UCSD-AML1 (cell line): ENCODE measurements at regions not wholly inside any gene's neighbourhood (a gene's known extent, or its start where the extent isn't known, plus 50 kb on each side); places are given as distances from the start of the nearest gene placed in this dataset.
"Not testable (repeated sequence)": the region's sequence is repeated elsewhere in the genome, so short reads cannot be mapped to it uniquely, and the experiment has no call there.

Experiments
- DNase-seq: peaks from one replicate; lab custom pipeline; 2025; ENCODE audit not compliant: unreplicated experiment; lab: John Stamatoyannopoulos, UW

DNA sequence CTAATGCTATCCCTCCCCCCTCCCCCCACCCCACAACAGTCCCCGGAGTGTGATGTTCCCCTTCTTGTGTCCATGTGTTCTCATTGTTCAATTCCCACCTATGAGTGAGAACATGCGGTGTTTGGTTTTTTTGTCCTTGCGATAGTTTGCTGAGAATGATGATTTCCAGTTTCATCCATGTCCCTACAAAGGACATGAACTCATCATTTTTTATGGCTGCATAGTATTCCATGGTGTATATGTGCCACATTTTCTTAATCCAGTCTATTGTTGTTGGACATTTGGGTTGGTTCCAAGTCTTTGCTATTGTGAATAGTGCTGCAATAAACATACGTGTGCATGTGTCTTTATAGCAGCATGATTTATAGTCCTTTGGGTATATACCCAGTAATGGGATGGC lies 133.7 kb upstream of the ANK3 start:
- not testable (repeated sequence) for DNase-seq

- DNase-seq = no peak
Observed at GRCh38 chr10:60522617-60523016, 132.9 kb upstream of the ANK3 start.

GRCh38 chr10:60521974-60522405 lies 132.3 kb upstream of the ANK3 start:
- no peak for DNase-seq

- no peak for DNase-seq
Observed at GRCh38 chr10:60518745-60519144, 129.1 kb upstream of the ANK3 start.

- DNase-seq = no peak
Observed at GRCh38 chr10:60517805-60518204, 128.1 kb upstream of the ANK3 start.

- DNase-seq = no peak
Observed at GRCh38 chr10:60513281-60513680, 123.6 kb upstream of the ANK3 start.

- no peak for DNase-seq
Observed at GRCh38 chr10:60511477-60512229, 122.0 kb upstream of the ANK3 start.

DNA sequence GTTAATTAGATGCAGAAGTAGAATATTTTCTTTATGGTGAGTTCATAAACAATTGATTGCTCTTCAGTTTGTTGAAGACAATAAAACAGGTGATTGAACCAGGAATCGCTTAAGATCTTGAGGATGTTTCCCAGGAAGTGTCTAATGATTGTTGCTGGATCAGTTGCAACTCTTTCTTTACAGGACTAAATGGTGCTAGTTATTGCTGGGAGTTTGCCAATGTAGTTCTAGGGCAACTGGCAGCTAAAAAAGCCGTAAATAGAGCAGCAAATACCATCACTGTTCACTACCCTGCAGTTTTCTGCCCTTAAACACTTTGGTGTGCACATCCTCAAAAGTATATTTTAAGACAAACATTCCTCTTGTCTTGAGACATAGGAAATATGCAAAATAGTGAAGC lies 119.2 kb upstream of the ANK3 start:
- no peak for DNase-seq

DNA sequence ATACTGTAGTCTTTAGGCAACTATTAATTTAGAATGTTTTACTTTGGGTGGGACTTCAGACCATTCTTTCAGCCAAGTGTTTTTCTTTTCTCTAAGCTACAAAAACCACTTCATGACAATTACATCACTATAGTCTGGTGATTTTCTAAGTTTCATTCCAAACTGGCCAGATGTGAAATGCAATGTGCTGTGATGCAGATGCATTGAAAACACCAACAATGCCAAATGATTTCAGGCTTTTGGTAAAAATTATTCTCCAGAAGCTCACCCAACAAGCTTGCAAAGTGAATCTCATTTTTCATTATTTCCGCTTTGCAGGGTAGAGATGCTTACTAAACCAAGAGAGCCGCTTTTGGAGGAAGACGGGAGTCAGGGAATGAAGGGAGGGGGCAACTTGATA lies 118.4 kb upstream of the ANK3 start:
- no peak for DNase-seq

GRCh38 chr10:60502621-60503020 lies 112.9 kb upstream of the ANK3 start:
- no peak for DNase-seq

DNA sequence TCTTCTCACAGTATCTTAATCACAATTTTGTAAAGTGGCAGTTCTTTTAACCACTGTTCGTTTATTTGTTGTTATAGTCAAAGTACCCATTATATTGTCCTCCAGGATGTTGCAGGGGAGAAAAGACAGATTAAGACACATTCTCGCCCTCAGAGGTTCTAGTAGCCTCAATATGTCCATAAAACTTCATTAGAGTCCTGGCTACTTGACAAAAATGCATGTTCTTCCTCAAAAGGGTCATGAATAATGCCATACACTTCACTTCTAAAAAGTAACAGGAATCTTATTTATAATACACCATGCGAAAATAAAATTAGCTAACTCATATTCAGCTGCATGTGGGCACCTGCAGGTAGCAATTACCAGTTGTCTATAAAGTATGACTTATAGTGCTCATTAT lies 109.3 kb upstream of the ANK3 start:
- no peak for DNase-seq

DNA sequence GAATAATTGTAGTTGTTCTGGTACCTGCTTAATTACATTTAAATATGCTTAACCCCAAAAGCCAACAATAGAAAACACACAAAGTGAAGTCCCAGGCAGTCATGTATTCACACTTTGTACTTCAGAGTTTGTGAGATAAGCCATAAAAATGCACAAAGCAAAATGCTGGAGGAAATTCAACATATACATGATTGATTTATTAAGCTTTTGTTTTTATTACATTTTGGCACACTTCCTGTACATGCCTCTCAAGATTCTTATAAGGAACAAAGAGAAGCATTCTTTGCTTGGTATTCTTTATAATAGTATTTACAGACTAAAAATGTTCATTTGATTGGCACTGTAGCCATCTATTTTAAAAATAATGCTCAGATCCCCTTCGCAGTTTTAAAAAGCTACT lies 107.7 kb upstream of the ANK3 start:
- no peak for DNase-seq

- no peak for DNase-seq
Observed at GRCh38 chr10:60496181-60496580, 106.5 kb upstream of the ANK3 start.

GRCh38 chr10:60495338-60496055 lies 105.8 kb upstream of the ANK3 start:
- DNase-seq = no peak

DNA sequence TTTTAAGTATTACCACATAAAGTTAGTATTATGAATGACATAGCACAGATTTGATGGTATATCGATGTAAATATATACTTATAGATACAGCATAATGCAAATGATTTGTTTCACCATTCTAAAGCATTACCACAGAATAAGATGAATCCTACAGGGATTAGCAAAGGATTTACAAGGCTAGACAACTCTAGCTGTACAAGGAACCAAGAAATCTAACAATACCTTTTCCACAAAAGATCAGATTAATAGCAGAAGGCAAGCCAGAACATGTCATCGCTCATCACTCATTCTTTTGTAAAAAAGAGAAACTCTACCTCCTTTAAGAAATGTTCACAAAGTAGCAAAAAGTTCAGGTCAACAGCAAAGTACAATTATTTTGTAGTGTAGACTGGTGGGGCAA lies 105.1 kb upstream of the ANK3 start:
- DNase-seq = no peak

GRCh38 chr10:60491162-60491561 lies 101.5 kb upstream of the ANK3 start:
- no peak for DNase-seq

- no peak for DNase-seq
Observed at GRCh38 chr10:60490013-60490412, 100.3 kb upstream of the ANK3 start.

DNA sequence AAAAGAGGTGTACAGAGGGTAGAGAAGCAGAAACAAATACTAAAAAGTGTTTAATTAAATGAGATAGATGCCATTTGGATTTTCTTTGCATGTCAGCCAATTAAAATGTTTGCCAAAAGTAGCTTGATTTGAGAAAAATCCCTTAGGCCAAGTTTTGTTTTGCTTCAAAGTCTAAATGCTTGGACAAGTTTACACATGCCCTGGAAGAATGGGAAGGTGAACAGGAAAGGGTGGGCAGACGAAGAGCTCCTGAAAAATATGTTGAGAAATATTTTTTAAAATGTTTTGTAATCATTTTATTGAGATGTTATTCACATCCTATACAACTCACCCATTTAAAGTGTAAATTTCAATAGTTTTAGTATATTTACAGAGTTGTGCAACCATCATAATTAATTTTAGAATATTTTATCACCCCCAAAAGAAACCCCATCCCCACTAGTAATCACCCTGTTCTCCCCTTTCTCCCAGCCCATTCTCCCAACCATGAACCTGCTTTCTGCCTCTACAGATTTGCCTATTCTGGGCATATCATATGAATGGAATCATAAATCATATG lies 98.5 kb upstream of the ANK3 start:
- DNase-seq = no peak

DNA sequence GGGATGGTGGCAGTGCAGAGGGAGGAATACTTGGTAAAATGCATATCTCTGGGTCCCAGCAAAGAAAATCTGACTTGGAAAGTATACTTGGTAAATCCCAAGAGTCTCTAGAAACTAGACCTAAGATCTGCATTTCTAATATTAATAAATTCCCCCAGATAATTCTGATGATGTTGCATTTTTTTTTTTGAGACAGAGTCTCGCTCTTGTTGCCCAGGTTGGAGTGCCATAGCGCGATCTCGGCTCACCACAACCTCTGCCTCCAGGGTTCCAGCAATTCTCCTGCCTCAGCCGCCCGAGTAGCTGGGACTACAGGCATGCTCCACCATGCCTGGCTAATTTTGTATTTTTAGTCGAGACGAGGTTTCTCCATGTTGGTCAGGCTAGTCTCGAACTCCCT lies 97.9 kb upstream of the ANK3 start:
- DNase-seq = no peak

GRCh38 chr10:60485025-60485424 lies 95.3 kb upstream of the ANK3 start:
- DNase-seq = no peak

DNA sequence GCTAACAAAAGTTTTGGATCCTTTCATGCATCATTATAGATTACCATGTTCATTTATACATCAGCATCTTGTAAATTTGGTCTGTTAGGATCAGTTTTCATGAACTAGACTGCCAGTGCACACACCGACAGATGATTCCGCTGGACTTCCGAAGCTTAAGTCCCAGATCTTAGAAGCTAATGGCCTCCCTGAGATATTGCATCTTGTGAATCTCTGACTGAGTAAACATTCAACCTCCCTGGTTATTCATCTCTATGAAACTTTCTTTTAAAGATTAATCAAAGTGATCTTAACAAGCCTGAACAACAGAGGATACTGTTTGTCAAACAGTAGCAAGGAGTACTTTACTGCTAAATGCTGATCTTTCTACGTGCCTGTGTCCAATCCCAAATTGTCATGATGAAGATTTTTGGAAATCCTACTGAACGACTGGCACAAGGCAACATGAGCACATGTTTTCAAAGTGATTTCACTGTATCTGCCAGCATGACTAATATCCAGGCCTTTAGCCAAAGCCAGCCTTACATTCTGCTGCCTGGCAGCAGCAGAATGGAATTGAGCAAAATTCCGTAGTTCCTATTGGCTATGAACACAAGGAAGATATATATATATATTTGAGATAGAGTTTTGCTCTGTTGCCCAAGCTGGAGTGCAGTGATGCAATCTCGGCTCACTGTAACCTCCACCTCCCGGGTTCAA lies 91.3 kb upstream of the ANK3 start:
- DNase-seq = no peak
